HL-60 (cell line): ENCODE measurements at regions not wholly inside any gene's neighbourhood (a gene's known extent, or its start where the extent isn't known, plus 50 kb on each side); places are given as distances from the start of the nearest gene placed in this dataset.

Experiments
- GABPA ChIP-seq: IDR thresholded peaks from 2 replicates; pipeline ENCODE4 v1.6.1; 2012; ENCODE audit warnings: low read depth
- POLR2AphosphoS5 ChIP-seq: IDR thresholded peaks from 2 replicates; pipeline ENCODE4 v1.6.1; 2012; ENCODE audit warnings: low read depth
- REST ChIP-seq: IDR thresholded peaks from 2 replicates; pipeline ENCODE4 v1.6.1; 2012; ENCODE audit warnings: low read depth; ENCODE audit not compliant: insufficient replicate concordance
- SPI1 ChIP-seq: IDR thresholded peaks from 2 replicates; pipeline ENCODE4 v1.6.1; 2012; ENCODE audit warnings: low read depth, mild to moderate bottlenecking, borderline replicate concordance
- TF ChIP-seq, protein P1 (sequence below): IDR thresholded peaks from one replicate; pipeline ENCODE4 v1.5.1; 2011; ENCODE audit warnings: low read length, control low read depth, inconsistent platforms; ENCODE audit not compliant: insufficient read depth

DNA sequence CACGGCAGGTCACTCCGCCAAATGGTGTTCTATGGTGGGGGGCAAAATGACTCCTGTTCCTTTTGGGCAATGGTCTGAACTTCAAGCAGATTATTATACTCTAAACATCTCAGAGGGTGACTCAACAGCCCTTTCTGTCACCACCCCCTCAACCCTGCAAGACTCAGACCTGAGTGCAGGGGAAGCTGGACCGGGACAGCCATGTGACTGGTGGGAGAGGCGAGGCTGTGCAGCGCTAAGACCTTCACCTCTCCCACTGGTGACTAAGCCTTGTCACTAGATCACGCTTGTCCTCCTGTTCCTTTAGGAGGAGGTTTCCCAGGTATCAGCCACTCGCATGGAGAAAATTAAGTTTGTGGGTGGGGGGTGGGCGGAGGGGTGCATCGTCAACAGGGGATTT is 67.1 kb upstream of the CCND2 start:
- TF ChIP-seq, protein P1, sequence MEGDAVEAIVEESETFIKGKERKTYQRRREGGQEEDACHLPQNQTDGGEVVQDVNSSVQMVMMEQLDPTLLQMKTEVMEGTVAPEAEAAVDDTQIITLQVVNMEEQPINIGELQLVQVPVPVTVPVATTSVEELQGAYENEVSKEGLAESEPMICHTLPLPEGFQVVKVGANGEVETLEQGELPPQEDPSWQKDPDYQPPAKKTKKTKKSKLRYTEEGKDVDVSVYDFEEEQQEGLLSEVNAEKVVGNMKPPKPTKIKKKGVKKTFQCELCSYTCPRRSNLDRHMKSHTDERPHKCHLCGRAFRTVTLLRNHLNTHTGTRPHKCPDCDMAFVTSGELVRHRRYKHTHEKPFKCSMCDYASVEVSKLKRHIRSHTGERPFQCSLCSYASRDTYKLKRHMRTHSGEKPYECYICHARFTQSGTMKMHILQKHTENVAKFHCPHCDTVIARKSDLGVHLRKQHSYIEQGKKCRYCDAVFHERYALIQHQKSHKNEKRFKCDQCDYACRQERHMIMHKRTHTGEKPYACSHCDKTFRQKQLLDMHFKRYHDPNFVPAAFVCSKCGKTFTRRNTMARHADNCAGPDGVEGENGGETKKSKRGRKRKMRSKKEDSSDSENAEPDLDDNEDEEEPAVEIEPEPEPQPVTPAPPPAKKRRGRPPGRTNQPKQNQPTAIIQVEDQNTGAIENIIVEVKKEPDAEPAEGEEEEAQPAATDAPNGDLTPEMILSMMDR = no peak
- no peak for TF ChIP-seq POLR2AphosphoS5
- no peak for TF ChIP-seq SPI1
- TF ChIP-seq REST = no peak
- TF ChIP-seq GABPA = no peak
